Neuronal stem cell (in vitro differentiated cells): ENCODE measurements at regions not wholly inside any gene's neighbourhood (a gene's known extent, or its start where the extent isn't known, plus 50 kb on each side); places are given as distances from the start of the nearest gene placed in this dataset.
"Not testable (repeated sequence)": the region's sequence is repeated elsewhere in the genome, so short reads cannot be mapped to it uniquely, and the experiment has no call there.

Experiments used
- DNase-seq: peaks from one replicate; pipeline ENCODE4 v3.0.0-alpha.2; 2013; ENCODE audit warnings: low spot score
- H2AFZ ChIP-seq: one replicate; pipeline ENCODE4 v1.6.1; 2013; ENCODE audit warnings: mild to moderate bottlenecking, low read length, inconsistent platforms
- H2AK5ac ChIP-seq: 2 replicates; pipeline ENCODE4 v1.6.1; 2013; ENCODE audit warnings: low read depth, mild to moderate bottlenecking, inconsistent platforms, low read length, moderate library complexity, mixed read lengths
- H2BK120ac ChIP-seq: 2 replicates; pipeline ENCODE4 v1.6.1; 2013; ENCODE audit warnings: low read depth, mild to moderate bottlenecking, inconsistent platforms, low read length, moderate library complexity, mixed read lengths
- H2BK12ac ChIP-seq: one replicate; pipeline ENCODE4 v1.6.1; 2013; ENCODE audit warnings: low read length, inconsistent platforms
- H2BK15ac ChIP-seq: 2 replicates; pipeline ENCODE4 v1.6.1; 2013; ENCODE audit warnings: mild to moderate bottlenecking, low read length, inconsistent platforms, mixed read lengths
- H2BK5ac ChIP-seq: one replicate; pipeline ENCODE4 v1.6.1; 2013; ENCODE audit warnings: inconsistent platforms, mild to moderate bottlenecking, low read length, moderate library complexity
- H3K14ac ChIP-seq: one replicate; pipeline ENCODE4 v1.6.1; 2013; ENCODE audit warnings: low read length, inconsistent platforms
- H3K18ac ChIP-seq: 2 replicates; pipeline ENCODE4 v1.6.1; 2013; ENCODE audit warnings: low read length, inconsistent platforms
- H3K23ac ChIP-seq: 2 replicates; pipeline ENCODE4 v1.6.1; 2013; ENCODE audit warnings: low read depth, mild to moderate bottlenecking, mixed read lengths, low read length, inconsistent platforms; ENCODE audit not compliant: poor library complexity
- H3K27ac ChIP-seq: replicated peaks from 3 replicates; pipeline ENCODE4 v1.5.1; 2013; ENCODE audit warnings: low read length, inconsistent platforms
- H3K27me3 ChIP-seq, 3 experiments: 2 replicates each; pipeline ENCODE4 v1.6.1; 2013; ENCODE audit warnings: low read length in 3 of 3, mild to moderate bottlenecking in 2 of 3, inconsistent platforms in 1 of 3, low read depth in 1 of 3, mixed read lengths in 1 of 3, moderate library complexity in 1 of 3; ENCODE audit not compliant: control insufficient read depth in 3 of 3, insufficient read depth in 3 of 3
- H3K36me3 ChIP-seq, 2 donors: replicated peaks in 1 of 2; 2 replicates each; pipeline ENCODE4 v1.6.1; 2013; ENCODE audit warnings: low read length in 2 of 2; ENCODE audit not compliant: control insufficient read depth in 2 of 2, insufficient read depth in 2 of 2
- H3K4ac ChIP-seq: 2 replicates; pipeline ENCODE4 v1.6.1; 2013; ENCODE audit warnings: inconsistent platforms, mild to moderate bottlenecking, low read length, moderate library complexity
- H3K4me1 ChIP-seq, 2 donors: 1 replicate in 1 of 2; 2 replicates in 1 of 2; pipeline ENCODE4 v1.6.1; 2013; ENCODE audit warnings: low read length in 2 of 2, low read depth in 1 of 2; ENCODE audit not compliant: control insufficient read depth in 2 of 2, insufficient read depth in 1 of 2
- H3K4me2 ChIP-seq: one replicate; pipeline ENCODE4 v1.6.1; 2013; ENCODE audit warnings: mild to moderate bottlenecking, low read length, inconsistent platforms; ENCODE audit not compliant: insufficient read depth, poor library complexity, severe bottlenecking
- H3K4me3 ChIP-seq, 2 donors: 2 replicates each; pipeline ENCODE4 v1.5.1; 2013; ENCODE audit warnings: low read length in 2 of 2, mild to moderate bottlenecking in 2 of 2, inconsistent platforms in 1 of 2, moderate library complexity in 1 of 2
- H3K79me1 ChIP-seq: one replicate; pipeline ENCODE4 v1.6.1; 2013; ENCODE audit warnings: low read depth, mild to moderate bottlenecking, inconsistent platforms, low read length, moderate library complexity
- H3K9ac ChIP-seq: one replicate; pipeline ENCODE4 v1.6.1; 2013; ENCODE audit warnings: mild to moderate bottlenecking, low read depth, low read length, inconsistent platforms; ENCODE audit not compliant: poor library complexity
- H3K9me3 ChIP-seq, 2 donors: replicated peaks in 1 of 2; 2 replicates each; pipeline versions ENCODE3 to v1.6.1; 2013; ENCODE audit warnings: low read length in 2 of 2, mild to moderate bottlenecking in 2 of 2, inconsistent platforms in 1 of 2, low read depth in 1 of 2, mixed read lengths in 1 of 2, moderate library complexity in 1 of 2; ENCODE audit not compliant: control insufficient read depth in 2 of 2, insufficient read depth in 1 of 2
- H4K8ac ChIP-seq: one replicate; pipeline ENCODE4 v1.6.1; 2013; ENCODE audit warnings: low read depth, mild to moderate bottlenecking, inconsistent platforms, low read length, moderate library complexity
- H4K91ac ChIP-seq: one replicate; pipeline ENCODE4 v1.6.1; 2013; ENCODE audit warnings: low read length, low read depth, mild to moderate bottlenecking, inconsistent platforms; ENCODE audit not compliant: poor library complexity
- WGBS, 2 donors: extraction: QIAGEN DNeasy Blood & Tissue Kit; methylation state at CpG; one replicate each; pipeline ENCODE4 v1.1.7; 2013; ENCODE audit warnings: missing lambda C conversion rate in 2 of 2, mixed read lengths in 1 of 2; ENCODE audit not compliant: insufficient read length in 2 of 2, insufficient replicate concordance in 1 of 2; ENCODE audit errors: extremely low coverage in 2 of 2; 5-methylcytosine and 5-hydroxymethylcytosine counted together

- H3K9me3 ChIP-seq, H2BK15ac ChIP-seq, DNase-seq, H2AFZ ChIP-seq, H3K4ac ChIP-seq, H2BK120ac ChIP-seq, H3K79me1 ChIP-seq, H3K27ac ChIP-seq, H3K4me3 ChIP-seq, H3K14ac ChIP-seq, H4K91ac ChIP-seq, H3K9ac ChIP-seq, H3K27me3 ChIP-seq, H3K4me2 ChIP-seq, H2BK12ac ChIP-seq, H3K23ac ChIP-seq, H3K36me3 ChIP-seq, H2AK5ac ChIP-seq, H2BK5ac ChIP-seq, H3K4me1 ChIP-seq, H4K8ac ChIP-seq: not testable (repeated sequence)
- no CpG with 5 or more reads among the region's 9 CpGs for WGBS, 2 donors
- H3K18ac ChIP-seq, result peak overlapping the region; percentile 13
Observed at GRCh38 chr16:29188806-29189205, 204.0 kb downstream of the LAT start.

GRCh38 chr16:29186306-29187220 is 201.7 kb downstream of the LAT start:
- not testable (repeated sequence) for H3K9ac ChIP-seq, H3K9me3 ChIP-seq, H3K4me2 ChIP-seq, H3K14ac ChIP-seq, H2AFZ ChIP-seq, H3K36me3 ChIP-seq, H3K27me3 ChIP-seq, H2AK5ac ChIP-seq, H2BK5ac ChIP-seq, H3K27ac ChIP-seq, H3K4me3 ChIP-seq, H2BK120ac ChIP-seq, H4K91ac ChIP-seq, H2BK15ac ChIP-seq, H2BK12ac ChIP-seq, H3K79me1 ChIP-seq, H3K23ac ChIP-seq, H4K8ac ChIP-seq, DNase-seq, H3K4ac ChIP-seq
- Histone ChIP-seq H3K18ac (peak overlapping the region; percentile 28), H3K4me1 (peaks cover 0 to 12% of the 10 kb centered on the region in 2 donors)
- no CpG with 5 or more reads among the region's 35 CpGs for WGBS, 2 donors

DNA sequence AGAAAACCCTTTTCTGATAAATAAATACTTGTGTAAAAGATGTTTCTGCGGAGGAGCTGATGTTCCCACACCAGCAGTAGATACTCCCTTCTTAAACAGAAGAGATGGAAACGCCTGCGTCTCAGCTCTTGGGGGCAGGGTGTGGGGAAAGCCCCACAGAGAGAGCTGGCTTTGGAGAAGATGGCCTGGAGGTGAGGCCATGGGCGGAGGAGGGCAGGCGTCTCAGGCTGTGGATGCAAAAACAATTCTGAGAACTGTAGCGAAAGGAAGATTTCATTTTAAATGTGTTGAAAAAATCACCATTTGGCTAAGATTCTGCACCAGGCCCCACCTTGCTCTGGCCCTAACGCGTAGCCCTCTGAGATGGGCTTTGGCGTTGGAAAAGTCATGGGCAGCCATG is 201.0 kb downstream of the LAT start:
- DNase-seq, H3K4me2 ChIP-seq, H2AK5ac ChIP-seq, H3K36me3 ChIP-seq, H3K27me3 ChIP-seq, H3K18ac ChIP-seq, H2BK15ac ChIP-seq, H2BK12ac ChIP-seq, H2BK120ac ChIP-seq, H3K9me3 ChIP-seq, H3K27ac ChIP-seq, H3K4ac ChIP-seq, H3K14ac ChIP-seq, H4K91ac ChIP-seq, H3K79me1 ChIP-seq, H3K9ac ChIP-seq, H2BK5ac ChIP-seq, H3K4me3 ChIP-seq, H3K23ac ChIP-seq, H2AFZ ChIP-seq, H4K8ac ChIP-seq: not testable (repeated sequence)
- H3K4me1 ChIP-seq, result peaks cover 0 to 12% of the 10 kb centered on the region in 2 donors
- no CpG with 5 or more reads among the region's 9 CpGs for WGBS, 2 donors

- not testable (repeated sequence) for H3K23ac ChIP-seq
Observed at GRCh38 chr16:29184738-29185438, 200.0 kb downstream of the LAT start.

More at GRCh38 chr16:29184738-29185438, 200.0 kb downstream of the LAT start:
- H3K27ac ChIP-seq, H4K91ac ChIP-seq, H3K27me3 ChIP-seq, H3K9me3 ChIP-seq, H4K8ac ChIP-seq, H3K4me2 ChIP-seq, H3K79me1 ChIP-seq, H3K4ac ChIP-seq, H2BK15ac ChIP-seq, H3K18ac ChIP-seq, H3K14ac ChIP-seq, H2AK5ac ChIP-seq, H2BK120ac ChIP-seq, H3K4me3 ChIP-seq, H2AFZ ChIP-seq, H3K9ac ChIP-seq, H2BK5ac ChIP-seq, H2BK12ac ChIP-seq, H3K36me3 ChIP-seq, DNase-seq: not testable (repeated sequence)
- H3K4me1 ChIP-seq, result peaks cover 0 to 12% of the 10 kb centered on the region in 2 donors
- WGBS, 2 donors, result no CpG with 5 or more reads among the region's 41 CpGs
